HCT116 (cell line): ENCODE measurements at regions not wholly inside any gene's neighbourhood (a gene's known extent, or its start where the extent isn't known, plus 50 kb on each side); places are given as distances from the start of the nearest gene placed in this dataset.

ENCODE experiments used
- ATAC-seq: fragments of 200-7000 bp; cut with Tn5 transposase; 2 replicates; pipeline ENCODE4 v1.9.1; 2020; ENCODE audit warnings: mild to moderate bottlenecking, moderate library complexity
- BruUV-seq: library from RNA; stranded (reverse); fragments of 400-500 nt; replicated peaks from 2 replicates; lab custom pipeline; 2021; lab: Mats Ljungman, UMichigan
- CTCF ChIA-PET: fragments of 300-600 bp; sonication (Branson Sonifier 250); formaldehyde crosslinking; loops from one replicate; lab custom pipeline; 2021; ENCODE audit warnings: antibody characterized with exemption; lab: Charles Lee
- POLR2A ChIA-PET: fragments of 300-600, 350-600 bp; sonication (Branson Sonifier 250); formaldehyde crosslinking; loops from one replicate; lab custom pipeline; 2021; ENCODE audit warnings: antibody characterized with exemption; lab: Charles Lee
- RAD21 ChIA-PET, 2 experiments: fragments of 300-600 bp; sonication (Branson Sonifier 250); formaldehyde crosslinking; loops; one replicate each; lab custom pipeline; 2023; ENCODE audit warnings: low total read pairs in 2 of 2; ENCODE audit not compliant: uncharacterized antibody in 2 of 2, unreplicated experiment in 2 of 2, low non-redundant PET in 1 of 2; lab: Charles Lee
- DNase-seq: peaks from one replicate; pipeline ENCODE4 v3.0.0-alpha.2; 2010; ENCODE audit warnings: low read depth, low spot score
- H2AFZ ChIP-seq: fragments of 200-600 bp; shearing (Covaris generic), sonication (generic); 2 replicates; pipeline ENCODE4 v1.6.1; 2017; ENCODE audit warnings: low read depth, mixed run types, mixed read lengths, antibody characterized with exemption, low read length; ENCODE audit not compliant: poor library complexity, severe bottlenecking
- H3K27ac ChIP-seq: 2 replicates; pipeline ENCODE4 v1.5.1; 2012; ENCODE audit warnings: low read depth, low read length
- H3K27me3 ChIP-seq: fragments of 200-600 bp; sonication (generic); 2 replicates; pipeline ENCODE4 v1.6.1; 2016; ENCODE audit warnings: mixed run types, low read length, mixed read lengths; ENCODE audit not compliant: insufficient read depth
- H3K36me3 ChIP-seq, 2 experiments: fragments of 200-500 bp in 1 of 2; fragments of 200-600 bp in 1 of 2; sonication (Bioruptor generic) in 1 of 2; sonication (generic) in 1 of 2; 2 replicates each; pipeline versions ENCODE4 v1.5.1 to v1.6.1; 2014 to 2016; ENCODE audit warnings: low read length in 2 of 2, inconsistent platforms in 1 of 2, mixed read lengths in 1 of 2, mixed run types in 1 of 2; ENCODE audit not compliant: insufficient read depth in 2 of 2, control insufficient read depth in 1 of 2
- H3K4me1 ChIP-seq, 2 experiments: fragments of 200-600 bp in 1 of 2; sonication (generic) in 1 of 2; 2 replicates each; pipeline versions ENCODE4 v1.5.1 to v1.6.1; 2012 to 2017; ENCODE audit warnings: low read length in 2 of 2, inconsistent platforms in 1 of 2, mild to moderate bottlenecking in 1 of 2, mixed read lengths in 1 of 2, mixed run types in 1 of 2, moderate library complexity in 1 of 2; ENCODE audit not compliant: insufficient read depth in 2 of 2, control insufficient read depth in 1 of 2
- H3K4me2 ChIP-seq: fragments of 200-600 bp; sonication (generic); 2 replicates; pipeline ENCODE4 v1.6.1; 2017; ENCODE audit warnings: mixed run types, low read length, mixed read lengths
- H3K4me3 ChIP-seq, 2 experiments: fragments of 200-600 bp in 1 of 2; sonication (generic) in 1 of 2; replicated peaks in 1 of 2; 2 replicates each; pipeline ENCODE4 v1.5.1; 2011 to 2016; ENCODE audit warnings: low read length in 2 of 2, control low read depth in 1 of 2, low read depth in 1 of 2, mild to moderate bottlenecking in 1 of 2, mixed read lengths in 1 of 2, mixed run types in 1 of 2
- H3K79me2 ChIP-seq: fragments of 200-600 bp; sonication (generic); 2 replicates; pipeline ENCODE4 v1.6.1; 2017; ENCODE audit warnings: mild to moderate bottlenecking, mixed run types, low read length, moderate library complexity, mixed read lengths; ENCODE audit not compliant: insufficient read depth
- H3K9ac ChIP-seq: fragments of 200-600 bp; sonication (generic); 2 replicates; pipeline ENCODE4 v1.6.1; 2016; ENCODE audit warnings: low read length, mixed read lengths
- H3K9me2 ChIP-seq: fragments of 200-600 bp; sonication (generic), shearing (Covaris generic); 2 replicates; pipeline ENCODE4 v1.6.1; 2017; ENCODE audit warnings: mixed run types, mild to moderate bottlenecking, moderate library complexity; ENCODE audit not compliant: insufficient read depth
- H3K9me3 ChIP-seq, 2 experiments: fragments of 200-500 bp in 1 of 2; fragments of 200-600 bp in 1 of 2; sonication (Bioruptor generic) in 1 of 2; sonication (generic) in 1 of 2; 2 replicates each; pipeline ENCODE4 v1.6.1; 2014 to 2017; ENCODE audit warnings: low read length in 2 of 2, mixed read lengths in 2 of 2, inconsistent platforms in 1 of 2, low read depth in 1 of 2, mild to moderate bottlenecking in 1 of 2, mixed run types in 1 of 2, moderate library complexity in 1 of 2; ENCODE audit not compliant: control insufficient read depth in 1 of 2, insufficient read depth in 1 of 2
- H4K20me1 ChIP-seq: fragments of 200-600 bp; sonication (generic), shearing (Covaris generic); 2 replicates; pipeline ENCODE4 v1.6.1; 2017; ENCODE audit warnings: mixed run types, mild to moderate bottlenecking, moderate library complexity; ENCODE audit not compliant: insufficient read depth
- ATF3 ChIP-seq: IDR thresholded peaks from 2 replicates; pipeline ENCODE4 v1.6.1; 2012
- CBX3 ChIP-seq: IDR thresholded peaks from 2 replicates; pipeline ENCODE4 v1.6.1; 2012; ENCODE audit warnings: low read depth
- CEBPB ChIP-seq: IDR thresholded peaks from 2 replicates; pipeline ENCODE4 v1.6.1; 2012; ENCODE audit warnings: low read depth
- EZH2 ChIP-seq: fragments of 200-600 bp; sonication (generic); IDR thresholded peaks from 2 replicates; pipeline ENCODE4 v1.6.1; 2017; ENCODE audit warnings: antibody characterized with exemption, mixed run types
- EZH2phosphoT487 ChIP-seq: fragments of 200-600 bp; IDR thresholded peaks from 2 replicates; pipeline ENCODE4 v1.6.1; 2018; ENCODE audit warnings: antibody characterized with exemption, borderline replicate concordance
- POLR2A ChIP-seq: IDR thresholded peaks from 2 replicates; pipeline ENCODE4 v1.7.0; 2011; ENCODE audit warnings: borderline replicate concordance; ENCODE audit not compliant: insufficient read depth, insufficient read length; ENCODE audit errors: extremely low read depth
- POLR2AphosphoS5 ChIP-seq: IDR thresholded peaks from 2 replicates; pipeline ENCODE4 v1.6.1; 2011; ENCODE audit warnings: mild to moderate bottlenecking, low read depth, low read length, moderate library complexity
- SIN3A ChIP-seq: IDR thresholded peaks from 2 replicates; pipeline ENCODE4 v1.6.1; 2012; ENCODE audit warnings: low read depth
- SP1 ChIP-seq: IDR thresholded peaks from 2 replicates; pipeline ENCODE4 v1.6.1; 2012; ENCODE audit warnings: low read depth
- SRF ChIP-seq: IDR thresholded peaks from 2 replicates; pipeline ENCODE4 v1.6.1; 2012; ENCODE audit warnings: low read depth
- ZBTB33 ChIP-seq: IDR thresholded peaks from 2 replicates; pipeline ENCODE4 v1.6.1; 2011; ENCODE audit warnings: mild to moderate bottlenecking, low read length, moderate library complexity; ENCODE audit not compliant: insufficient replicate concordance; ENCODE audit errors: extremely low read depth
- ZFX ChIP-seq: fragments of 450-650 bp; IDR thresholded peaks from 2 replicates; pipeline ENCODE4 v1.6.1; 2017
- intact Hi-C: fragments of 100-400 bp; cut with micrococcal nuclease; formaldehyde crosslinking; loops from 2 replicates; pipeline ENCODE4 v1.10.0; 2022
- TF ChIP-seq, protein P1 (sequence below): IDR thresholded peaks from 2 replicates; pipeline ENCODE4 v1.6.1; 2012

DNA sequence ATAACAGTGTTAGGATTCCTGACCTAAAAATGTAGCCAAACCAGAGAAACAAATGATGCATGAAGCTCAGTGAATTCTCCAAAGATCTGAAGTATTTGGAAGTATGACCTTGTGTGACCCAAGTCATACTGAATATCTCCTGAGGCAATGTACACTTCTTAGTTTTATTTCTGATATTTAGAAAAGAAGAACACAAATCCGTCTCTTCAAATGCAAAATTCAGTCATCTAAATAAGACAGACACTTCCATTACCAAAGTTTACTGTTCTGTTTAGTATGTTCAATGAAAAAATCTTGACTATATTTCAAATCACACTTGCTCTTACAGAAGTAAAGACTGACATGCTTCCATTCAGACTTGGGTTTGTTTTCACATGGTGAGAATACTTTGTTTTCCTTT, 495.7 kb downstream of the RIT2 start:
- RAD21 ChIA-PET: no interaction called here
- Histone ChIP-seq H3K9ac (no peak overlapping the region), H3K27me3 (no peaks in the 10 kb centered on the region), H2AFZ (no peak overlapping the region), H3K9me3 (peaks cover 11 to 13% of the 10 kb centered on the region in 2 experiments; a peak in 2 of 4 replicates), H3K27ac (no peak overlapping the region), H3K79me2 (no peaks in the 10 kb centered on the region), H4K20me1 (no peaks in the 10 kb centered on the region), H3K4me3 (no peak overlapping the region), H3K4me1 (no peaks in the 10 kb centered on the region), H3K36me3 (no peaks in the 10 kb centered on the region)
- ATAC-seq (no peak), DNase-seq (no peak)
- CTCF ChIA-PET: no interaction called here
- no TSS peak for BruUV-seq
- POLR2A ChIA-PET: no interaction called here
- no peak for TF ChIP-seq ZFX
- TF ChIP-seq, protein P1, sequence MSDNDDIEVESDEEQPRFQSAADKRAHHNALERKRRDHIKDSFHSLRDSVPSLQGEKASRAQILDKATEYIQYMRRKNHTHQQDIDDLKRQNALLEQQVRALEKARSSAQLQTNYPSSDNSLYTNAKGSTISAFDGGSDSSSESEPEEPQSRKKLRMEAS: no peak
- TF ChIP-seq, all 23 proteins: peak for 0
- Histone ChIP-seq H3K9me2 (no peaks in the 10 kb centered on the region), H3K4me2 (no peak overlapping the region)
- intact Hi-C loops: no loop called here

GRCh38 chr18:42620657-42621056, 494.8 kb downstream of the RIT2 start:
- Histone ChIP-seq H3K27me3 (no peaks in the 10 kb centered on the region), H3K36me3 (no peaks in the 10 kb centered on the region), H3K27ac (no peak overlapping the region), H4K20me1 (no peaks in the 10 kb centered on the region)
- ATAC-seq: no peak
- TF ChIP-seq SP1 (no peak), ZBTB33 (no peak), EZH2phosphoT487 (no peak), SRF (no peak), CBX3 (no peak), ATF3 (no peak), CEBPB (no peak), SIN3A (no peak), POLR2A (no peak), POLR2AphosphoS5 (no peak), EZH2 (no peak)
- TF ChIP-seq, all 23 proteins: peak for 0
- intact Hi-C loops: no loop called here
- H3K4me1 ChIP-seq: no peaks in the 10 kb centered on the region
- no peak overlapping the region for H2AFZ ChIP-seq
- CTCF ChIA-PET: no interaction called here
- H3K9ac ChIP-seq: no peak overlapping the region
- BruUV-seq: no TSS peak
- no peak for DNase-seq
- H3K79me2 ChIP-seq: no peaks in the 10 kb centered on the region
- H3K4me2 ChIP-seq: no peak overlapping the region
- RAD21 ChIA-PET: no interaction called here
- H3K9me3 ChIP-seq: peaks cover 8 to 13% of the 10 kb centered on the region in 2 experiments; a peak in 2 of 4 replicates
- no peaks in the 10 kb centered on the region for H3K9me2 ChIP-seq
- POLR2A ChIA-PET: no interaction called here
- no peak overlapping the region for H3K4me3 ChIP-seq
